Neural cell (in vitro differentiated cells): ENCODE measurements at regions not wholly inside any gene's neighbourhood (a gene's known extent, or its start where the extent isn't known, plus 50 kb on each side); places are given as distances from the start of the nearest gene placed in this dataset.

Source experiments
- H2AFZ ChIP-seq: fragments of 200-600, 300-800 bp; sonication (generic), shearing (Covaris generic); 2 replicates; pipeline ENCODE4 v1.6.0; 2014; ENCODE audit warnings: low read depth, mild to moderate bottlenecking, antibody characterized with exemption, low read length, moderate library complexity
- H3F3A ChIP-seq: fragments of 200-600 bp; shearing (Covaris generic); 2 replicates; pipeline ENCODE4 v1.6.1; 2016; ENCODE audit warnings: mild to moderate bottlenecking, moderate library complexity, mixed read lengths, antibody characterized with exemption, low read length; ENCODE audit not compliant: insufficient read depth, poor library complexity, severe bottlenecking
- H3K27ac ChIP-seq: fragments of 200-600, 300-800 bp; sonication (generic), shearing (Covaris generic); 2 replicates; pipeline ENCODE4 v1.5.1; 2014; ENCODE audit warnings: mild to moderate bottlenecking, low read length, moderate library complexity
- H3K27me3 ChIP-seq: fragments of 300-800, 200-600 bp; sonication (generic), shearing (Covaris generic); 2 replicates; pipeline ENCODE4 v1.6.0; 2014; ENCODE audit warnings: mild to moderate bottlenecking, low read depth, low read length, moderate library complexity; ENCODE audit not compliant: insufficient read depth
- H3K36me3 ChIP-seq: fragments of 300-800, 200-600 bp; sonication (generic), shearing (Covaris generic); 2 replicates; pipeline ENCODE4 v1.5.1; 2014; ENCODE audit warnings: mild to moderate bottlenecking, antibody characterized with exemption, low read length, moderate library complexity; ENCODE audit not compliant: insufficient read depth
- H3K4me2 ChIP-seq: fragments of 300-800, 200-600 bp; sonication (generic), shearing (Covaris generic); 2 replicates; pipeline ENCODE4 v1.6.0; 2014; ENCODE audit warnings: mild to moderate bottlenecking, low read length
- H3K4me3 ChIP-seq: fragments of 300-800, 200-600 bp; sonication (generic), shearing (Covaris generic); 2 replicates; pipeline ENCODE4 v1.5.1; 2014; ENCODE audit warnings: mild to moderate bottlenecking, low read length, moderate library complexity
- H3K79me2 ChIP-seq: fragments of 200-600 bp; shearing (Covaris generic); replicated peaks from 2 replicates; pipeline ENCODE4 v1.6.0; 2014; ENCODE audit warnings: mild to moderate bottlenecking, low read length, moderate library complexity; ENCODE audit not compliant: insufficient read depth
- H3K9ac ChIP-seq: fragments of 300-800, 200-600 bp; sonication (generic), shearing (Covaris generic); 2 replicates; pipeline ENCODE4 v1.6.1; 2016; ENCODE audit warnings: mild to moderate bottlenecking, low read length, mixed read lengths
- H3K9me2 ChIP-seq: fragments of 200-600 bp; shearing (Covaris generic); 2 replicates; pipeline ENCODE4 v1.6.1; 2016; ENCODE audit warnings: mild to moderate bottlenecking, low read length, mixed read lengths; ENCODE audit not compliant: insufficient read depth
- H3K9me3 ChIP-seq: fragments of 200-600, 300-800 bp; sonication (generic), shearing (Covaris generic); 2 replicates; pipeline ENCODE4 v1.6.1; 2016; ENCODE audit warnings: mild to moderate bottlenecking, mixed run types, low read length, moderate library complexity, mixed read lengths
- H4K20me1 ChIP-seq: fragments of 200-600 bp; shearing (Covaris generic); 2 replicates; pipeline ENCODE4 v1.6.1; 2016; ENCODE audit warnings: mild to moderate bottlenecking, mixed run types; ENCODE audit not compliant: insufficient read depth
- EP300 ChIP-seq: fragments of 450-650 bp; conservative IDR thresholded peaks from 2 replicates; pipeline ENCODE4 v1.6.1; 2014; ENCODE audit warnings: antibody characterized with exemption, mild to moderate bottlenecking, moderate library complexity; ENCODE audit not compliant: poor library complexity, severe bottlenecking
- EZH2 ChIP-seq: fragments of 200-600, 300-800 bp; shearing (Covaris generic), sonication (generic); IDR thresholded peaks from 2 replicates; pipeline ENCODE4 v1.6.1; 2014; ENCODE audit warnings: antibody characterized with exemption, low read length, borderline replicate concordance, mild to moderate bottlenecking; ENCODE audit not compliant: insufficient read depth, poor library complexity, severe bottlenecking
- MXI1 ChIP-seq: fragments of 450-650 bp; conservative IDR thresholded peaks from 2 replicates; pipeline ENCODE4 v1.6.1; 2014; ENCODE audit warnings: antibody characterized with exemption, mild to moderate bottlenecking; ENCODE audit not compliant: poor library complexity, severe bottlenecking
- POLR2AphosphoS5 ChIP-seq: IDR thresholded peaks from 2 replicates; pipeline ENCODE4 v1.6.1; 2012
- RAD21 ChIP-seq: fragments of 450-650 bp; conservative IDR thresholded peaks from 2 replicates; pipeline ENCODE4 v1.6.1; 2014; ENCODE audit warnings: antibody characterized with exemption, mild to moderate bottlenecking, moderate library complexity
- SMC3 ChIP-seq: fragments of 450-650 bp; conservative IDR thresholded peaks from 2 replicates; pipeline ENCODE4 v1.6.1; 2014; ENCODE audit warnings: antibody characterized with exemption, mild to moderate bottlenecking, moderate library complexity; ENCODE audit not compliant: poor library complexity
- TAF1 ChIP-seq: IDR thresholded peaks from 2 replicates; pipeline ENCODE4 v1.6.1; 2012; ENCODE audit warnings: low read depth
- TF ChIP-seq, protein P1 (sequence below): fragments of 450-650 bp; IDR thresholded peaks from 2 replicates; pipeline ENCODE4 v1.5.1; 2014; ENCODE audit warnings: antibody characterized with exemption, mild to moderate bottlenecking, moderate library complexity; ENCODE audit not compliant: poor library complexity, severe bottlenecking
- TF ChIP-seq, protein P2 (sequence below): IDR thresholded peaks from 2 replicates; pipeline ENCODE4 v1.6.1; 2012; ENCODE audit warnings: borderline replicate concordance

DNA sequence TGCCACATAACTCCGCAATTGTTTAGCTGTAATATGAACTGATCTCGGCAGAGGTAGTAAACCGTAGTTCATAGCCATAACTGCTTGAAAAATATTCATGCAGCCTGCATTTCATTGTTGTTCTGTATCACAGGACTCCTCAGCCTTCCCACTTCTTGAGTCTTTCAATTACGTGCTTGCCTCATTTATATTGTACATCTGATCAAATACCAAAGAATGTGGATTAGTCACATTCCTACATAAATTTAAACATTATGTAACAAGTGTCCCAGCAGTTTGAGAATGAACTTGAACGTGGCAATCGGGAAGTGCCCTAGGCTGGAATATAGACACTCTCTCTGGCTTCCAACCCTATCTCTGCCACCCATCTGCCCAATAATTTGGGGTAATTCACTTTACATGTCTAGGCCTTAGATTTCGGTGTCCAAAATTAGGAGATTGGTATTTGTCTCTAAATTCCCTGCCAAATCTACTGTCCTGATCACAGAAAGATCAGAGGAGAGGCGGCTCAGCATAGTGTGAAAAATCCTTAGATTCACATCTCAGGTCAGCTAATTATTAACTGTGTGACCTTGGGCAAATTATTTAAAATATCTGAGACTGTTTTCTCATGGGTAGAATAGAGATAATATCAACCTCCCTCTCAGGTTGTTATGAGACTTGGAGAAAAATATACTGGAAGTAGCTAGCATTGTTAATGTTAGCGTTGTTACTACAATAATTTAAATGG, 215.1 kb upstream of the RFX3 start:
- Histone ChIP-seq H3K9me2 (no peaks in the 10 kb centered on the region), H3K79me2 (no peaks in the 10 kb centered on the region), H3K9ac (no peak overlapping the region), H3K27ac (no peak overlapping the region), H3F3A (no peaks in the 10 kb centered on the region), H3K36me3 (no peaks in the 10 kb centered on the region), H3K9me3 (no peaks in the 10 kb centered on the region), H3K27me3 (no peaks in the 10 kb centered on the region), H4K20me1 (no peaks in the 10 kb centered on the region), H2AFZ (no peak overlapping the region), H3K4me3 (no peak overlapping the region), H3K4me2 (no peak overlapping the region)
- TF ChIP-seq, protein P1, sequence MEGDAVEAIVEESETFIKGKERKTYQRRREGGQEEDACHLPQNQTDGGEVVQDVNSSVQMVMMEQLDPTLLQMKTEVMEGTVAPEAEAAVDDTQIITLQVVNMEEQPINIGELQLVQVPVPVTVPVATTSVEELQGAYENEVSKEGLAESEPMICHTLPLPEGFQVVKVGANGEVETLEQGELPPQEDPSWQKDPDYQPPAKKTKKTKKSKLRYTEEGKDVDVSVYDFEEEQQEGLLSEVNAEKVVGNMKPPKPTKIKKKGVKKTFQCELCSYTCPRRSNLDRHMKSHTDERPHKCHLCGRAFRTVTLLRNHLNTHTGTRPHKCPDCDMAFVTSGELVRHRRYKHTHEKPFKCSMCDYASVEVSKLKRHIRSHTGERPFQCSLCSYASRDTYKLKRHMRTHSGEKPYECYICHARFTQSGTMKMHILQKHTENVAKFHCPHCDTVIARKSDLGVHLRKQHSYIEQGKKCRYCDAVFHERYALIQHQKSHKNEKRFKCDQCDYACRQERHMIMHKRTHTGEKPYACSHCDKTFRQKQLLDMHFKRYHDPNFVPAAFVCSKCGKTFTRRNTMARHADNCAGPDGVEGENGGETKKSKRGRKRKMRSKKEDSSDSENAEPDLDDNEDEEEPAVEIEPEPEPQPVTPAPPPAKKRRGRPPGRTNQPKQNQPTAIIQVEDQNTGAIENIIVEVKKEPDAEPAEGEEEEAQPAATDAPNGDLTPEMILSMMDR: no peak
- TF ChIP-seq RAD21 (no peak), EZH2 (no peak), POLR2AphosphoS5 (no peak), TAF1 (no peak), MXI1 (no peak), SMC3 (no peak), EP300 (no peak)
- TF ChIP-seq, protein P2, sequence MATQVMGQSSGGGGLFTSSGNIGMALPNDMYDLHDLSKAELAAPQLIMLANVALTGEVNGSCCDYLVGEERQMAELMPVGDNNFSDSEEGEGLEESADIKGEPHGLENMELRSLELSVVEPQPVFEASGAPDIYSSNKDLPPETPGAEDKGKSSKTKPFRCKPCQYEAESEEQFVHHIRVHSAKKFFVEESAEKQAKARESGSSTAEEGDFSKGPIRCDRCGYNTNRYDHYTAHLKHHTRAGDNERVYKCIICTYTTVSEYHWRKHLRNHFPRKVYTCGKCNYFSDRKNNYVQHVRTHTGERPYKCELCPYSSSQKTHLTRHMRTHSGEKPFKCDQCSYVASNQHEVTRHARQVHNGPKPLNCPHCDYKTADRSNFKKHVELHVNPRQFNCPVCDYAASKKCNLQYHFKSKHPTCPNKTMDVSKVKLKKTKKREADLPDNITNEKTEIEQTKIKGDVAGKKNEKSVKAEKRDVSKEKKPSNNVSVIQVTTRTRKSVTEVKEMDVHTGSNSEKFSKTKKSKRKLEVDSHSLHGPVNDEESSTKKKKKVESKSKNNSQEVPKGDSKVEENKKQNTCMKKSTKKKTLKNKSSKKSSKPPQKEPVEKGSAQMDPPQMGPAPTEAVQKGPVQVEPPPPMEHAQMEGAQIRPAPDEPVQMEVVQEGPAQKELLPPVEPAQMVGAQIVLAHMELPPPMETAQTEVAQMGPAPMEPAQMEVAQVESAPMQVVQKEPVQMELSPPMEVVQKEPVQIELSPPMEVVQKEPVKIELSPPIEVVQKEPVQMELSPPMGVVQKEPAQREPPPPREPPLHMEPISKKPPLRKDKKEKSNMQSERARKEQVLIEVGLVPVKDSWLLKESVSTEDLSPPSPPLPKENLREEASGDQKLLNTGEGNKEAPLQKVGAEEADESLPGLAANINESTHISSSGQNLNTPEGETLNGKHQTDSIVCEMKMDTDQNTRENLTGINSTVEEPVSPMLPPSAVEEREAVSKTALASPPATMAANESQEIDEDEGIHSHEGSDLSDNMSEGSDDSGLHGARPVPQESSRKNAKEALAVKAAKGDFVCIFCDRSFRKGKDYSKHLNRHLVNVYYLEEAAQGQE: no peak

DNA sequence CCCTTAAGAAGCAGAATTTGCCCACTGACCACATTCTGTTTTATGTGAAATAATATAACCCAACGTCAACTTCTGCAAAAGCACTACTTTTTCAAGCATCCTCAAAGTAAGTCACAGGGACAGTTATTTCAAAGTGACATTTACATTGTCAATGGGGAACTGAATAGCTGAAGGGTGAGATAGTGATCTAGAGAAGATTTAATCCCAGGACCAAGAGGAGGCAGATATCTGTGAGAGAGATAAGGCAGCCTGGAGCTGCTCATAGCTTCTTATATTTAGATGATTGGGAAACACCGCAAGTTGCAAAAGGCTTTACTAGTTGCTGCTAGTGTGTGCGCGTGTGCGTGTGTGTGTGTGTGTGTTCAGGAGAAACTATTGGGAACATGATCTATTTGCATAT, 210.4 kb upstream of the RFX3 start:
- H3K27me3 ChIP-seq: no peaks in the 10 kb centered on the region
- no peaks in the 10 kb centered on the region for H4K20me1 ChIP-seq
- H3K9ac ChIP-seq: no peak overlapping the region
- no peak overlapping the region for H3K4me3 ChIP-seq
- H2AFZ ChIP-seq: no peak overlapping the region
- TF ChIP-seq TAF1 (no peak), SMC3 (no peak), POLR2AphosphoS5 (no peak), EZH2 (no peak), EP300 (no peak), RAD21 (no peak), MXI1 (no peak)
- TF ChIP-seq, protein P2: no peak
- TF ChIP-seq, protein P1: no peak
- H3K9me2 ChIP-seq: no peaks in the 10 kb centered on the region
- no peak overlapping the region for H3K27ac ChIP-seq
- no peaks in the 10 kb centered on the region for H3F3A ChIP-seq
- no peaks in the 10 kb centered on the region for H3K36me3 ChIP-seq
- no peak overlapping the region for H3K4me2 ChIP-seq
- no peaks in the 10 kb centered on the region for H3K79me2 ChIP-seq
- H3K9me3 ChIP-seq: no peaks in the 10 kb centered on the region
